H1 (cell line): ENCODE measurements at regions not wholly inside any gene's neighbourhood (a gene's known extent, or its start where the extent isn't known, plus 50 kb on each side); places are given as distances from the start of the nearest gene placed in this dataset.

Experiments
- CTCF ChIA-PET: fragments of 300-600 bp; sonication (Branson Sonifier 250); formaldehyde crosslinking; loops from one replicate; lab custom pipeline; 2021; ENCODE audit not compliant: partially characterized antibody; lab: Charles Lee
- POLR2A ChIA-PET: fragments of 300-600 bp; sonication (Branson Sonifier 250); formaldehyde crosslinking; loops from one replicate; lab custom pipeline; 2021; ENCODE audit warnings: inconsistent platforms; ENCODE audit not compliant: partially characterized antibody; lab: Charles Lee
- DNase-seq, 2 experiments: peaks; one replicate each; pipeline versions ENCODE4 v3.0.0 to v3.0.0-alpha.2; 2010 to 2022; ENCODE audit warnings: low spot score in 2 of 2, low read depth in 1 of 2, mixed read lengths in 1 of 2
- FAIRE-seq: peaks from 2 replicates; lab custom pipeline; 2011; peaks lifted over from hg19 to GRCh38; lab: Jason Lieb, UNC
- H2AFZ ChIP-seq: 2 replicates; pipeline ENCODE4 v1.8.1; 2012; ENCODE audit warnings: low read length, inconsistent platforms
- H2AK5ac ChIP-seq: 2 replicates; pipeline ENCODE4 v1.6.1; 2013; ENCODE audit warnings: low read depth, low read length
- H2BK120ac ChIP-seq: replicated peaks from 2 replicates; pipeline ENCODE3; 2013; ENCODE audit warnings: low read depth, low read length, inconsistent platforms
- H2BK12ac ChIP-seq: 2 replicates; pipeline ENCODE4 v1.6.1; 2013; ENCODE audit warnings: low read depth, low read length
- H2BK15ac ChIP-seq: 2 replicates; pipeline ENCODE4 v1.6.1; 2013; ENCODE audit warnings: low read length
- H2BK20ac ChIP-seq: 2 replicates; pipeline ENCODE4 v1.6.1; 2013; ENCODE audit warnings: low read length
- H2BK5ac ChIP-seq: 2 replicates; pipeline ENCODE4 v1.6.1; 2013; ENCODE audit warnings: low read depth, low read length
- H3K14ac ChIP-seq: 2 replicates; pipeline ENCODE4 v1.6.1; 2013; ENCODE audit warnings: inconsistent platforms; ENCODE audit not compliant: insufficient read length
- H3K18ac ChIP-seq: 2 replicates; pipeline ENCODE4 v1.6.1; 2013; ENCODE audit warnings: low read length; ENCODE audit errors: extremely low read depth
- H3K23ac ChIP-seq: 2 replicates; pipeline ENCODE4 v1.6.1; 2013; ENCODE audit warnings: inconsistent platforms; ENCODE audit not compliant: insufficient read length
- H3K23me2 ChIP-seq: 2 replicates; pipeline ENCODE4 v1.6.1; 2013; ENCODE audit warnings: low read depth, low read length
- H3K27ac ChIP-seq: 2 replicates; pipeline ENCODE4 v1.6.1; 2011; ENCODE audit warnings: low read depth, low read length, inconsistent platforms
- H3K27me3 ChIP-seq, 4 experiments: replicated peaks in 1 of 4; 1 replicate in 1 of 4; 2 replicates in 3 of 4; pipeline versions ENCODE4 v1.6.1 to v1.8.1; 2011 to 2013; ENCODE audit warnings: low read length in 3 of 4, mild to moderate bottlenecking in 3 of 4, inconsistent platforms in 2 of 4, mixed read lengths in 2 of 4, moderate library complexity in 1 of 4; ENCODE audit not compliant: control insufficient read depth in 3 of 4, insufficient read depth in 3 of 4; ENCODE audit errors: extremely low read depth in 1 of 4
- H3K36me3 ChIP-seq, 4 experiments: 2 replicates each; pipeline versions ENCODE4 v1.6.1 to v1.8.1; 2011 to 2013; ENCODE audit warnings: mild to moderate bottlenecking in 4 of 4, low read length in 3 of 4, moderate library complexity in 2 of 4, control low read depth in 1 of 4, inconsistent platforms in 1 of 4; ENCODE audit not compliant: insufficient read depth in 4 of 4, control insufficient read depth in 2 of 4
- H3K4ac ChIP-seq: replicated peaks from 2 replicates; pipeline ENCODE3; 2013; ENCODE audit warnings: low read length, low read depth, mixed read lengths, inconsistent platforms; ENCODE audit not compliant: insufficient read length
- H3K4me1 ChIP-seq, 4 experiments: replicated peaks in 1 of 4; 1 replicate in 1 of 4; 2 replicates in 3 of 4; pipeline versions ENCODE4 v1.6.1 to v1.8.1; 2011 to 2013; ENCODE audit warnings: low read length in 3 of 4, inconsistent platforms in 2 of 4, mixed read lengths in 1 of 4; ENCODE audit not compliant: insufficient read depth in 4 of 4, control insufficient read depth in 3 of 4
- H3K4me2 ChIP-seq, 2 experiments: 2 replicates each; pipeline versions ENCODE4 v1.6.1 to v1.8.1; 2011 to 2013; ENCODE audit warnings: low read depth in 2 of 2, low read length in 2 of 2, control low read depth in 1 of 2, inconsistent platforms in 1 of 2, mild to moderate bottlenecking in 1 of 2; ENCODE audit not compliant: insufficient read depth in 1 of 2
- H3K4me3 ChIP-seq, 4 experiments: fragments of 200-600, 300-600 bp in 1 of 4; sonication (generic), shearing (Covaris generic), sonication (Bioruptor Twin) in 1 of 4; 2 replicates each; pipeline versions ENCODE4 v1.5.1 to v1.8.1; 2011 to 2016; ENCODE audit warnings: low read length in 4 of 4, low read depth in 3 of 4, control low read depth in 2 of 4, inconsistent platforms in 2 of 4, mild to moderate bottlenecking in 2 of 4, mixed read lengths in 1 of 4, moderate library complexity in 1 of 4; ENCODE audit not compliant: insufficient read depth in 2 of 4; ENCODE audit errors: extremely low read depth in 1 of 4
- H3K56ac ChIP-seq: replicated peaks from 2 replicates; pipeline ENCODE3; 2013; ENCODE audit warnings: low read depth, mild to moderate bottlenecking, mixed read lengths, low read length, inconsistent platforms; ENCODE audit not compliant: insufficient read length
- H3K79me1 ChIP-seq: 2 replicates; pipeline ENCODE4 v1.6.1; 2013; ENCODE audit warnings: low read depth, low read length, control low read depth
- H3K79me2 ChIP-seq, 2 experiments: 2 replicates each; pipeline versions ENCODE4 v1.6.1 to v1.8.1; 2012 to 2013; ENCODE audit warnings: low read length in 2 of 2, mild to moderate bottlenecking in 2 of 2, inconsistent platforms in 1 of 2; ENCODE audit not compliant: insufficient read depth in 2 of 2, control insufficient read depth in 1 of 2
- H3K9ac ChIP-seq, 4 experiments: replicated peaks in 1 of 4; 1 replicate in 1 of 4; 2 replicates in 3 of 4; pipeline versions ENCODE4 v1.6.1 to v1.8.1; 2011 to 2013; ENCODE audit warnings: low read depth in 3 of 4, low read length in 3 of 4, control low read depth in 2 of 4, mild to moderate bottlenecking in 2 of 4, moderate library complexity in 2 of 4, inconsistent platforms in 1 of 4; ENCODE audit errors: extremely low read depth in 1 of 4
- H3K9me3 ChIP-seq, 2 experiments: 2 replicates each; pipeline versions ENCODE4 v1.6.1 to v1.8.1; 2012 to 2013; ENCODE audit warnings: mild to moderate bottlenecking in 2 of 2, moderate library complexity in 2 of 2, control low read depth in 1 of 2, inconsistent platforms in 1 of 2, low read depth in 1 of 2, low read length in 1 of 2, mixed read lengths in 1 of 2; ENCODE audit not compliant: insufficient read depth in 2 of 2
- H4K20me1 ChIP-seq, 2 experiments: replicated peaks in 1 of 2; 2 replicates each; pipeline versions ENCODE3 to v1.8.1; 2011 to 2013; ENCODE audit warnings: inconsistent platforms in 2 of 2, low read length in 2 of 2, mild to moderate bottlenecking in 1 of 2; ENCODE audit not compliant: insufficient read depth in 2 of 2, control insufficient read depth in 1 of 2
- H4K5ac ChIP-seq: 2 replicates; pipeline ENCODE4 v1.6.1; 2013; ENCODE audit warnings: low read length, low read depth, mixed read lengths, inconsistent platforms; ENCODE audit not compliant: insufficient read length
- H4K8ac ChIP-seq: 2 replicates; pipeline ENCODE4 v1.8.0; 2013; ENCODE audit warnings: mild to moderate bottlenecking, moderate library complexity, low read length, inconsistent platforms; ENCODE audit not compliant: insufficient read depth; ENCODE audit errors: extremely low read depth
- H4K91ac ChIP-seq: replicated peaks from 2 replicates; pipeline ENCODE3; 2013; ENCODE audit warnings: low read length, mixed read lengths, inconsistent platforms; ENCODE audit not compliant: insufficient read length
- CEBPB ChIP-seq: IDR thresholded peaks from 2 replicates; pipeline ENCODE4 v1.6.1; 2012; ENCODE audit warnings: low read depth, low read length
- CHD1 ChIP-seq: IDR thresholded peaks from 2 replicates; pipeline ENCODE4 v1.6.1; 2012; ENCODE audit warnings: low read depth, low read length, improper control_type of control experiment
- CREB1 ChIP-seq: IDR thresholded peaks from 2 replicates; pipeline ENCODE4 v1.6.1; 2012; ENCODE audit warnings: inconsistent platforms
- CTBP2 ChIP-seq: IDR thresholded peaks from 2 replicates; pipeline ENCODE4 v1.7.0; 2011; ENCODE audit warnings: borderline replicate concordance, mild to moderate bottlenecking, moderate library complexity, mixed read lengths, low read length; ENCODE audit not compliant: insufficient read depth, insufficient read length
- EP300 ChIP-seq, 2 experiments: IDR thresholded peaks; 1 replicate in 1 of 2; 2 replicates in 1 of 2; pipeline ENCODE4 v1.6.1; 2011 to 2012; ENCODE audit warnings: low read depth in 2 of 2, low read length in 2 of 2, mild to moderate bottlenecking in 2 of 2, borderline replicate concordance in 1 of 2, inconsistent platforms in 1 of 2, moderate library complexity in 1 of 2
- MAFK ChIP-seq: IDR thresholded peaks from 2 replicates; pipeline ENCODE4 v1.6.1; 2012; ENCODE audit warnings: low read depth, mild to moderate bottlenecking, improper control_type of control experiment, low read length
- NRF1 ChIP-seq: IDR thresholded peaks from 2 replicates; pipeline ENCODE4 v1.6.1; 2011; ENCODE audit warnings: mild to moderate bottlenecking, low read depth, low read length, improper control_type of control experiment
- TCF12 ChIP-seq: IDR thresholded peaks from 2 replicates; pipeline ENCODE4 v1.6.1; 2011; ENCODE audit warnings: low read depth, mild to moderate bottlenecking, low read length
- WGBS, 2 experiments: shearing (Covaris generic) in 1 of 2; methylation state at CpG; one replicate each; pipeline versions ENCODE4 v1.1.6 to v1.1.7; 2013 to 2015; ENCODE audit warnings: low lambda C conversion rate in 2 of 2, mixed read lengths in 2 of 2, inconsistent platforms in 1 of 2, low coverage in 1 of 2, missing lambda C conversion rate in 1 of 2; ENCODE audit not compliant: insufficient replicate concordance in 2 of 2, insufficient coverage in 1 of 2, insufficient read length in 1 of 2; ENCODE audit errors: extremely low coverage in 1 of 2, missing lambda C conversion rate in 1 of 2; 5-methylcytosine and 5-hydroxymethylcytosine counted together
- TF ChIP-seq, protein P1 (sequence below): IDR thresholded peaks from 2 replicates; pipeline ENCODE4 v1.6.1; 2011; ENCODE audit warnings: low read length, improper control_type of control experiment
- TF ChIP-seq, protein P2 (sequence below): IDR thresholded peaks from 2 replicates; pipeline ENCODE4 v1.6.1; 2011; ENCODE audit warnings: low read depth, mild to moderate bottlenecking, low read length; ENCODE audit not compliant: insufficient read depth
- TF ChIP-seq, protein P3 (sequence below), 3 experiments: IDR thresholded peaks; 1 replicate in 2 of 3; 2 replicates in 1 of 3; pipeline versions ENCODE4 v1.5.1 to v1.6.1; 2011; ENCODE audit warnings: low read length in 3 of 3, mild to moderate bottlenecking in 3 of 3, inconsistent platforms in 2 of 3, low read depth in 1 of 3, moderate library complexity in 1 of 3; ENCODE audit not compliant: insufficient read depth in 1 of 3; ENCODE audit errors: control extremely low read depth in 1 of 3

DNA sequence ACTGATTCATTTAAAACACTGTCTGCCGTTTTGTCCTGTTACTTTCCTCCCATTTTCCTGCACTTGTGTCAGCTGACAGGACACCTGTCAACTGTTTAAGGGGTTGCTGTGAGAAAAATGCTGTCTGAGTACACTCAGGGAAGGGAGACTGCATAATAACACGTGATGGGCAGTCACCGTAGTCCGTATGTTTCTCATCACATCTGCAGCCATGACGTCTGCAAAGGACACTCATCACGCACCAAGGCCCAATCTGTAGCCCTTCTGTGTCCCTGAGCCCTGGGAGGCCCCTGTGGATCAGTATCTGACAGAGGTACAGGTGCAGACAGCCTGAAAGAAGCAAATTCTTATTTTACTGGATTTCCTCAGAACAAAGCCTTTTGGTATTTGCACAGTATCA, 396.3 kb downstream of the YTHDC2 start:
- H3K4me2 ChIP-seq, result no peak overlapping the region
- H3K27me3 ChIP-seq, result no peaks in the 10 kb centered on the region
- H3K27ac ChIP-seq, result no peak overlapping the region
- H2BK15ac ChIP-seq, result no peak overlapping the region
- H3K9ac ChIP-seq, result no peak overlapping the region
- no peak for FAIRE-seq
- H4K5ac ChIP-seq, result no peak overlapping the region
- no peak overlapping the region for H2BK12ac ChIP-seq
- H3K23me2 ChIP-seq, result no peaks in the 10 kb centered on the region
- no peak overlapping the region for H3K4ac ChIP-seq
- no peak overlapping the region for H3K56ac ChIP-seq
- H3K23ac ChIP-seq, result no peak overlapping the region
- no peaks in the 10 kb centered on the region for H3K9me3 ChIP-seq
- CTCF ChIA-PET, result no interaction called here
- no peak overlapping the region for H3K18ac ChIP-seq
- no peak overlapping the region for H2BK120ac ChIP-seq
- H3K79me1 ChIP-seq, result no peaks in the 10 kb centered on the region
- H3K4me3 ChIP-seq, result no peak overlapping the region
- H2AK5ac ChIP-seq, result no peak overlapping the region
- H3K36me3 ChIP-seq, result no peaks in the 10 kb centered on the region
- H2BK5ac ChIP-seq, result no peak overlapping the region
- no peak overlapping the region for H4K91ac ChIP-seq
- POLR2A ChIA-PET, result no interaction called here
- DNase-seq, result no peak
- H4K8ac ChIP-seq, result no peak overlapping the region; the same call in 1 of the 2 replicates
- 94% methylated on average over 6 of the region's 6 CpGs; no CpG with 5 or more reads in 1 of the 2 experiments for WGBS, 2 experiments
- H4K20me1 ChIP-seq, result no peaks in the 10 kb centered on the region
- H2BK20ac ChIP-seq, result no peak overlapping the region
- no peak overlapping the region for H3K14ac ChIP-seq
- H3K79me2 ChIP-seq, result no peaks in the 10 kb centered on the region
- H3K4me1 ChIP-seq, result no peaks in the 10 kb centered on the region
- no peak overlapping the region for H2AFZ ChIP-seq
- TF ChIP-seq CREB1, result no peak
- no peak for TF ChIP-seq NRF1
- TF ChIP-seq, protein P1, sequence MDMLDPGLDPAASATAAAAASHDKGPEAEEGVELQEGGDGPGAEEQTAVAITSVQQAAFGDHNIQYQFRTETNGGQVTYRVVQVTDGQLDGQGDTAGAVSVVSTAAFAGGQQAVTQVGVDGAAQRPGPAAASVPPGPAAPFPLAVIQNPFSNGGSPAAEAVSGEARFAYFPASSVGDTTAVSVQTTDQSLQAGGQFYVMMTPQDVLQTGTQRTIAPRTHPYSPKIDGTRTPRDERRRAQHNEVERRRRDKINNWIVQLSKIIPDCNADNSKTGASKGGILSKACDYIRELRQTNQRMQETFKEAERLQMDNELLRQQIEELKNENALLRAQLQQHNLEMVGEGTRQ, result no peak
- TF ChIP-seq, protein P2, sequence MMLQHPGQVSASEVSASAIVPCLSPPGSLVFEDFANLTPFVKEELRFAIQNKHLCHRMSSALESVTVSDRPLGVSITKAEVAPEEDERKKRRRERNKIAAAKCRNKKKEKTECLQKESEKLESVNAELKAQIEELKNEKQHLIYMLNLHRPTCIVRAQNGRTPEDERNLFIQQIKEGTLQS, result no peak
- TF ChIP-seq CHD1, result no peak
- TF ChIP-seq CEBPB, result no peak
- TF ChIP-seq CTBP2, result no peak
- TF ChIP-seq, protein P3, sequence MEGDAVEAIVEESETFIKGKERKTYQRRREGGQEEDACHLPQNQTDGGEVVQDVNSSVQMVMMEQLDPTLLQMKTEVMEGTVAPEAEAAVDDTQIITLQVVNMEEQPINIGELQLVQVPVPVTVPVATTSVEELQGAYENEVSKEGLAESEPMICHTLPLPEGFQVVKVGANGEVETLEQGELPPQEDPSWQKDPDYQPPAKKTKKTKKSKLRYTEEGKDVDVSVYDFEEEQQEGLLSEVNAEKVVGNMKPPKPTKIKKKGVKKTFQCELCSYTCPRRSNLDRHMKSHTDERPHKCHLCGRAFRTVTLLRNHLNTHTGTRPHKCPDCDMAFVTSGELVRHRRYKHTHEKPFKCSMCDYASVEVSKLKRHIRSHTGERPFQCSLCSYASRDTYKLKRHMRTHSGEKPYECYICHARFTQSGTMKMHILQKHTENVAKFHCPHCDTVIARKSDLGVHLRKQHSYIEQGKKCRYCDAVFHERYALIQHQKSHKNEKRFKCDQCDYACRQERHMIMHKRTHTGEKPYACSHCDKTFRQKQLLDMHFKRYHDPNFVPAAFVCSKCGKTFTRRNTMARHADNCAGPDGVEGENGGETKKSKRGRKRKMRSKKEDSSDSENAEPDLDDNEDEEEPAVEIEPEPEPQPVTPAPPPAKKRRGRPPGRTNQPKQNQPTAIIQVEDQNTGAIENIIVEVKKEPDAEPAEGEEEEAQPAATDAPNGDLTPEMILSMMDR (IDR thresholded peaks at IDR 0.05; ENCODE audit: control extremely low read depth in 1 of 3, insufficient read depth in 1 of 3, low read depth in 1 of 3, low read length in 3 of 3), result no peak
- TF ChIP-seq MAFK, result no peak
- no peak for TF ChIP-seq TCF12
- TF ChIP-seq EP300 (IDR thresholded peaks at IDR 0.05; ENCODE audit: borderline replicate concordance in 1 of 2, low read depth in 2 of 2, low read length in 2 of 2), result no peak
